ENCODE measurements at regions not wholly inside any gene's neighbourhood (a gene's known extent, or its start where the extent isn't known, plus 50 kb on each side); places are given as distances from the start of the nearest gene placed in this dataset.

DNA sequence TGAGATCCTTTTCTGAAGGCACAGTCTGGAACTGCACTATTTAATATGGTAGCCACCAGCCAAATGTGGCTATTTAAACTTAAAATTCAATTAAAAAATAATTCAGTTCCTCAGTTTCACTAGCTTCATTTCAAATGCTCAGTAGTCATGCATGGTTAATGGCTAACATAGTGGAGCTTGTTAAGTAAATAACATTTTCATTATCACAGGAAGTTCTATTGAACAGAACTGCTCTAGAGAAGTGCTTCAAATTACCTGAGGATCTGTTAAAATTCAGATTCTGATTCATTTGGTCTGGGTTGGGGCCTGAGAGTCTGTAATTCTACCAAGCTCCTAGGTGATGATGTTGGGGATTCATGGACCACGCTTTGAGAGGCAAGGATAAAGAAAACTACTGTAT is 109.6 kb upstream of the THRB start:
- TF ChIP-seq, protein P1, sequence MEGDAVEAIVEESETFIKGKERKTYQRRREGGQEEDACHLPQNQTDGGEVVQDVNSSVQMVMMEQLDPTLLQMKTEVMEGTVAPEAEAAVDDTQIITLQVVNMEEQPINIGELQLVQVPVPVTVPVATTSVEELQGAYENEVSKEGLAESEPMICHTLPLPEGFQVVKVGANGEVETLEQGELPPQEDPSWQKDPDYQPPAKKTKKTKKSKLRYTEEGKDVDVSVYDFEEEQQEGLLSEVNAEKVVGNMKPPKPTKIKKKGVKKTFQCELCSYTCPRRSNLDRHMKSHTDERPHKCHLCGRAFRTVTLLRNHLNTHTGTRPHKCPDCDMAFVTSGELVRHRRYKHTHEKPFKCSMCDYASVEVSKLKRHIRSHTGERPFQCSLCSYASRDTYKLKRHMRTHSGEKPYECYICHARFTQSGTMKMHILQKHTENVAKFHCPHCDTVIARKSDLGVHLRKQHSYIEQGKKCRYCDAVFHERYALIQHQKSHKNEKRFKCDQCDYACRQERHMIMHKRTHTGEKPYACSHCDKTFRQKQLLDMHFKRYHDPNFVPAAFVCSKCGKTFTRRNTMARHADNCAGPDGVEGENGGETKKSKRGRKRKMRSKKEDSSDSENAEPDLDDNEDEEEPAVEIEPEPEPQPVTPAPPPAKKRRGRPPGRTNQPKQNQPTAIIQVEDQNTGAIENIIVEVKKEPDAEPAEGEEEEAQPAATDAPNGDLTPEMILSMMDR (IDR thresholded peaks at IDR 0.05): no peak
- TF ChIP-seq POLR2A (IDR thresholded peaks at IDR 0.05; ENCODE audit: low read depth): no peak
- no peak for TF ChIP-seq POLR2AphosphoS5 (IDR thresholded peaks at IDR 0.05)

Data from esophagus muscularis mucosa (tissue), 3 donors.